Right renal pelvis (tissue), 4 donors: ENCODE measurements at regions not wholly inside any gene's neighbourhood (a gene's known extent, or its start where the extent isn't known, plus 50 kb on each side); places are given as distances from the start of the nearest gene placed in this dataset.
A peak's percentile ranks its signal among the peaks of the same experiment; 100 is the strongest.
"Not testable (repeated sequence)": the region's sequence is repeated elsewhere in the genome, so short reads cannot be mapped to it uniquely, and the experiment has no call there.

Experiments used
- DNase-seq, 4 donors: peaks; one replicate each; pipeline ENCODE4 v3.0.0-alpha.2; 2013; ENCODE audit warnings: low read depth in 4 of 4, low spot score in 3 of 4, missing footprints in 1 of 4

- DNase-seq: not testable (repeated sequence)
These were observed 381.8 kb upstream of the MIS18BP1 start for GRCh38 chr14:45634651-45635441.

GRCh38 chr14:45633220-45633984, 380.4 kb upstream of the MIS18BP1 start:
- DNase-seq: no peak

GRCh38 chr14:45621731-45622130, 368.7 kb upstream of the MIS18BP1 start:
- DNase-seq: no peak

- no peak for DNase-seq
These were observed 366.8 kb upstream of the MIS18BP1 start for GRCh38 chr14:45619831-45620230.

GRCh38 chr14:45610318-45610717, 357.3 kb upstream of the MIS18BP1 start:
- DNase-seq: peak in 3 of 4 donors; percentile 7 to 36 (median 22)

GRCh38 chr14:45587142-45587541, 334.1 kb upstream of the MIS18BP1 start:
- DNase-seq: no peak

GRCh38 chr14:45559626-45560025, 306.6 kb upstream of the MIS18BP1 start:
- no peak for DNase-seq

- DNase-seq: no peak
These were observed 305.2 kb upstream of the MIS18BP1 start for GRCh38 chr14:45558183-45558582.

- no peak for DNase-seq
These were observed 301.0 kb upstream of the MIS18BP1 start for GRCh38 chr14:45553981-45554380.

GRCh38 chr14:45551240-45551820, 298.3 kb upstream of the MIS18BP1 start:
- DNase-seq: not testable (repeated sequence)

GRCh38 chr14:45531022-45531421, 278.0 kb upstream of the MIS18BP1 start:
- DNase-seq: no peak

GRCh38 chr14:45526715-45527549, 273.9 kb upstream of the MIS18BP1 start:
- peak in 3 of 4 donors; percentile 5 to 7 (median 5) for DNase-seq

GRCh38 chr14:45519766-45520165, 266.8 kb upstream of the MIS18BP1 start:
- DNase-seq: no peak

- no peak for DNase-seq
These were observed 239.9 kb upstream of the MIS18BP1 start for GRCh38 chr14:45492876-45493275.

GRCh38 chr14:45491914-45492313, 238.9 kb upstream of the MIS18BP1 start:
- DNase-seq: no peak

GRCh38 chr14:45486599-45486998, 233.6 kb upstream of the MIS18BP1 start:
- no peak for DNase-seq

GRCh38 chr14:45467023-45467422, 214.0 kb upstream of the MIS18BP1 start:
- DNase-seq: no peak

GRCh38 chr14:45434221-45434620, 181.2 kb upstream of the MIS18BP1 start:
- no peak for DNase-seq

GRCh38 chr14:45426685-45427282, 173.8 kb upstream of the MIS18BP1 start:
- peak; percentile 18 to 40 (median 22) for DNase-seq

- DNase-seq: no peak
These were observed 153.9 kb upstream of the MIS18BP1 start for GRCh38 chr14:45406942-45407341.
